PC-3 (cell line): ENCODE measurements at regions not wholly inside any gene's neighbourhood (a gene's known extent, or its start where the extent isn't known, plus 50 kb on each side); places are given as distances from the start of the nearest gene placed in this dataset.
A peak's percentile ranks its signal among the peaks of the same experiment; 100 is the strongest.

ENCODE experiments used
- ATAC-seq: fragments of 200-7000 bp; cut with Tn5 transposase; 2 replicates; pipeline ENCODE4 v1.9.1; 2020; ENCODE audit warnings: mild to moderate bottlenecking, moderate library complexity
- BruUV-seq: library from RNA; stranded (reverse); fragments of 400-500 nt; replicated peaks from 2 replicates; lab custom pipeline; 2021; lab: Mats Ljungman, UMichigan
- CTCF ChIA-PET: fragments of 300-600 bp; sonication (Branson Sonifier 250); formaldehyde crosslinking; loops from one replicate; lab custom pipeline; 2022; ENCODE audit warnings: antibody characterized with exemption; lab: Charles Lee
- POLR2A ChIA-PET: fragments of 300-600 bp; sonication (Branson Sonifier 250); formaldehyde crosslinking; loops from one replicate; lab custom pipeline; 2022; ENCODE audit warnings: antibody characterized with exemption; ENCODE audit not compliant: unreplicated experiment; lab: Charles Lee
- DNase-seq: peaks from one replicate; pipeline ENCODE4 v3.0.0-alpha.2; 2015
- H2AFZ ChIP-seq: fragments of 300-600 bp; sonication (generic); 2 replicates; pipeline ENCODE4 v1.6.0; 2016; ENCODE audit warnings: antibody characterized with exemption, low read length
- H3F3A ChIP-seq: fragments of 300-600 bp; sonication (generic); one replicate; pipeline ENCODE4 v1.6.0; 2017; ENCODE audit warnings: antibody characterized with exemption, low read length, control low read depth, mild to moderate bottlenecking; ENCODE audit not compliant: unreplicated experiment
- H3K27ac ChIP-seq: fragments of 300-600 bp; sonication (generic); 2 replicates; pipeline ENCODE4 v1.5.1; 2016; ENCODE audit warnings: mild to moderate bottlenecking, low read length
- H3K27me3 ChIP-seq: fragments of 300-600 bp; sonication (generic); 2 replicates; pipeline ENCODE4 v1.6.1; 2016; ENCODE audit warnings: low read length, mixed read lengths
- H3K36me3 ChIP-seq: fragments of 300-600 bp; sonication (generic); 2 replicates; pipeline ENCODE4 v1.6.1; 2016; ENCODE audit warnings: low read depth, mixed run types, low read length, mixed read lengths
- H3K4me1 ChIP-seq: fragments of 300-600 bp; sonication (generic); 2 replicates; pipeline ENCODE4 v1.5.1; 2016; ENCODE audit warnings: low read length; ENCODE audit not compliant: insufficient read depth
- H3K4me2 ChIP-seq: fragments of 300-600 bp; sonication (generic); 2 replicates; pipeline ENCODE4 v1.6.0; 2016; ENCODE audit warnings: low read length
- H3K4me3 ChIP-seq: fragments of 300-600 bp; sonication (generic); 2 replicates; pipeline ENCODE4 v1.5.1; 2016; ENCODE audit warnings: mild to moderate bottlenecking, low read length, mixed read lengths
- H3K79me2 ChIP-seq: fragments of 300-600 bp; sonication (generic); 2 replicates; pipeline ENCODE4 v1.6.1; 2017; ENCODE audit warnings: low read length, mixed read lengths
- H3K9ac ChIP-seq: fragments of 300-600 bp; sonication (generic); 2 replicates; pipeline ENCODE4 v1.6.0; 2016; ENCODE audit warnings: mild to moderate bottlenecking, low read length
- H3K9me2 ChIP-seq: fragments of 300-600 bp; sonication (generic); replicated peaks from 2 replicates; pipeline ENCODE4 v1.6.1; 2016; ENCODE audit warnings: mixed run types, low read length, mixed read lengths
- H3K9me3 ChIP-seq: fragments of 300-600 bp; sonication (generic); 2 replicates; pipeline ENCODE4 v1.6.1; 2016; ENCODE audit warnings: low read length, mixed read lengths
- H4K20me1 ChIP-seq: fragments of 300-600 bp; sonication (generic); 2 replicates; pipeline ENCODE4 v1.6.1; 2016; ENCODE audit warnings: low read length, mixed read lengths
- EZH2 ChIP-seq: fragments of 300-600 bp; sonication (generic); IDR thresholded peaks from one replicate; pipeline ENCODE4 v1.6.1; 2017; ENCODE audit warnings: antibody characterized with exemption, mild to moderate bottlenecking, low read length; ENCODE audit not compliant: unreplicated experiment
- EZH2phosphoT487 ChIP-seq: fragments of 300-600 bp; sonication (generic); IDR thresholded peaks from 2 replicates; pipeline ENCODE4 v1.6.1; 2018; ENCODE audit warnings: mild to moderate bottlenecking, antibody characterized with exemption, low read length, borderline replicate concordance
- intact Hi-C: fragments of 100-400 bp; cut with micrococcal nuclease; formaldehyde crosslinking; loops from 2 replicates; pipeline ENCODE4 v1.9.0; 2023
- TF ChIP-seq, protein P1 (sequence below): fragments of 300-600 bp; sonication (generic); conservative IDR thresholded peaks from 2 replicates; pipeline ENCODE4 v1.5.1; 2017; ENCODE audit warnings: antibody characterized with exemption, low read depth, mild to moderate bottlenecking, low read length

DNA sequence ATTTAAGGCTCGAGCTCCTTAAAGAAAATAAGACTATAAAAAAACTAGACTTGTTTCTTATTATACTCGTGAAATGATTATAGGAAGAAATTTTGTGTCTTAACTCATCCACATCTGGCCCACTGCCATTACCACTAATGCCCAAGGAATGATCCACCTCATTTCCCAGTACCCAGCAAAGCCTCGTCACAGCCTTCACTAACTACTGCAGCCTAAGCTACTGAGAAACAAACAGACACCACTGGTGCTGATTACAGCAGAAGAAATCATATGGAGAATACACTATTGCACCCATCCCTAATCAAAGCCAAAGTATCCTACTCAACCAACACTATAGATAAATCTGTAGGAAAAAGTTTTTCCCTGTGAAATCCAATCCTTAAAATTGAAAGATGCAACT lies 205.3 kb upstream of the NAV3 start:
- Histone ChIP-seq H3K4me1 (no peaks in the 10 kb centered on the region), H3K36me3 (no peaks in the 10 kb centered on the region), H3K4me2 (no peak overlapping the region), H3K27me3 (0 out of 2 replicates have a peak, but pooled peaks cover 4% of the 10 kb centered on the region), H3K9me2 (no peaks in the 10 kb centered on the region), H2AFZ (no peak overlapping the region), H3F3A (no peaks in the 10 kb centered on the region), H3K4me3 (no peak overlapping the region), H3K27ac (no peak overlapping the region), H4K20me1 (no peaks in the 10 kb centered on the region), H3K79me2 (no peaks in the 10 kb centered on the region), H3K9ac (no peak overlapping the region), H3K9me3 (no peaks in the 10 kb centered on the region)
- TF ChIP-seq, protein P1, sequence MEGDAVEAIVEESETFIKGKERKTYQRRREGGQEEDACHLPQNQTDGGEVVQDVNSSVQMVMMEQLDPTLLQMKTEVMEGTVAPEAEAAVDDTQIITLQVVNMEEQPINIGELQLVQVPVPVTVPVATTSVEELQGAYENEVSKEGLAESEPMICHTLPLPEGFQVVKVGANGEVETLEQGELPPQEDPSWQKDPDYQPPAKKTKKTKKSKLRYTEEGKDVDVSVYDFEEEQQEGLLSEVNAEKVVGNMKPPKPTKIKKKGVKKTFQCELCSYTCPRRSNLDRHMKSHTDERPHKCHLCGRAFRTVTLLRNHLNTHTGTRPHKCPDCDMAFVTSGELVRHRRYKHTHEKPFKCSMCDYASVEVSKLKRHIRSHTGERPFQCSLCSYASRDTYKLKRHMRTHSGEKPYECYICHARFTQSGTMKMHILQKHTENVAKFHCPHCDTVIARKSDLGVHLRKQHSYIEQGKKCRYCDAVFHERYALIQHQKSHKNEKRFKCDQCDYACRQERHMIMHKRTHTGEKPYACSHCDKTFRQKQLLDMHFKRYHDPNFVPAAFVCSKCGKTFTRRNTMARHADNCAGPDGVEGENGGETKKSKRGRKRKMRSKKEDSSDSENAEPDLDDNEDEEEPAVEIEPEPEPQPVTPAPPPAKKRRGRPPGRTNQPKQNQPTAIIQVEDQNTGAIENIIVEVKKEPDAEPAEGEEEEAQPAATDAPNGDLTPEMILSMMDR = no peak
- TF ChIP-seq EZH2 (no peak), EZH2phosphoT487 (no peak)
- ChIA-PET POLR2A (no interaction called here), CTCF (no interaction called here)
- ATAC-seq (peak; percentile 63), DNase-seq (peak; percentile 67)
- BruUV-seq = no TSS peak
- intact Hi-C loops = no loop called here

DNA sequence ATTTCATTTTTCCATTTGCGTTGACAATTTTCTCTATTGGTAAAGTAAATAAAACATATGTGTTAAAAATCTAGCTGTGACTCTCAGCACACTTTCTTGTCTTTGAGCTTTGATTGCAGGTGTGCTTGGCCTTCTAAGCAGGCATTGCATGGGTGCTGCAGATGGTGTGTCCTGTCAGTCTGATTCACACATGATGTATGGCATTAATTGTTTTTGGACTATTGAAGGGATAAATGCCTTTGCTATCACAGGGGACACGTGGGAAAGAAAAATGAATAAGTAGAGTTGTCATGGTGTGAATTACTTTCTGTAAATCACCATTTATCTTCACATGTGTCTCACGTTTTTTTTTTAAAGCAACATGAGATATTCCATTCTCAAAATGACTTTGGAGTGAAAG lies 211.3 kb upstream of the NAV3 start:
- Histone ChIP-seq H3K79me2 (no peaks in the 10 kb centered on the region), H3F3A (no peaks in the 10 kb centered on the region), H3K4me1 (no peaks in the 10 kb centered on the region), H3K9me3 (no peaks in the 10 kb centered on the region), H3K27me3 (0 out of 2 replicates have a peak, but pooled peaks cover 4% of the 10 kb centered on the region), H3K9ac (no peak overlapping the region), H3K4me2 (no peak overlapping the region), H3K27ac (no peak overlapping the region), H3K36me3 (no peaks in the 10 kb centered on the region), H2AFZ (no peak overlapping the region), H3K4me3 (no peak overlapping the region), H4K20me1 (no peaks in the 10 kb centered on the region), H3K9me2 (no peaks in the 10 kb centered on the region)
- intact Hi-C loops = no loop called here
- ATAC-seq = no peak
- no peak for DNase-seq
- BruUV-seq = no TSS peak
- ChIA-PET POLR2A (interaction anchor here (0.6 kb wide), 1 partner anchor 189 kb away, joined by 3 read pairs; no protein-coding TSS in a partner anchor), CTCF (no interaction called here)
- TF ChIP-seq EZH2 (no peak), EZH2phosphoT487 (no peak)
- TF ChIP-seq, protein P1 = no peak

DNA sequence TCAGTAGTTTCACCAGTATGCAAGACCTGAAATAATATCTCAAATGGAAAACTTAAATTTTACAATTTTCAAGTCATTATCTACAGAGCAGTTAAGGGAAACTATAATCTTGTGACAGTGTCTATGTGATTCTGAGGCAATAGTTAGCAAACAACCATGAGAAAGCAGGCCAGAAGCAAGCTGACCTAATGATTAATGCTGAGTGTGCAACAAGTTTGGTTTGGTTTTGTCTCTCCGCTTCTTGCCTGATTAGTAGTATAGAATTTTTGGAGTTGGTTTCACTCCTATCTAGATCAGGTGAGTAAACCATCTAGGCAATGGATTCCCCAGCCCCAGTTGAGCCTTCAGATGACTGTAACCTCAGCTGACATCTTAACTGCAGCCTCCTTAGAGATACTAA lies 212.9 kb upstream of the NAV3 start:
- no peaks in the 10 kb centered on the region for H3K36me3 ChIP-seq
- H3K27ac ChIP-seq = no peak overlapping the region
- ChIA-PET POLR2A (interaction anchor here (0.6 kb wide), 1 partner anchor 27 kb away, joined by 4 read pairs; no protein-coding TSS in a partner anchor), CTCF (no interaction called here)
- H3K9me3 ChIP-seq = no peaks in the 10 kb centered on the region
- DNase-seq (no peak), ATAC-seq (no peak)
- H3K9ac ChIP-seq = no peak overlapping the region
- no peaks in the 10 kb centered on the region for H3K9me2 ChIP-seq
- no peaks in the 10 kb centered on the region for H3K4me1 ChIP-seq
- H3K79me2 ChIP-seq = no peaks in the 10 kb centered on the region
- H2AFZ ChIP-seq = no peak overlapping the region
- TF ChIP-seq EZH2phosphoT487 = no peak
- TF ChIP-seq, protein P1 = no peak
- no peak for TF ChIP-seq EZH2
- BruUV-seq = no TSS peak
- H4K20me1 ChIP-seq = no peaks in the 10 kb centered on the region
- no peak overlapping the region for H3K4me3 ChIP-seq
- peaks cover 12% of the 10 kb centered on the region; the same call in 1 of the 2 replicates for H3K27me3 ChIP-seq
- intact Hi-C loops = no loop called here
- H3F3A ChIP-seq = no peaks in the 10 kb centered on the region
- no peak overlapping the region for H3K4me2 ChIP-seq
